K562 (cell line): ENCODE measurements at regions not wholly inside any gene's neighbourhood (a gene's known extent, or its start where the extent isn't known, plus 50 kb on each side); places are given as distances from the start of the nearest gene placed in this dataset.

ENCODE experiments used
- ATAC-seq: fragments of 200-7000 bp; cut with Tn5 transposase; 3 replicates; pipeline ENCODE4 v1.9.1; 2020; ENCODE audit warnings: moderate library complexity
- BruUV-seq: library from RNA; stranded (reverse); fragments of 400-500 nt; replicated peaks from 2 replicates; lab custom pipeline; 2021; lab: Mats Ljungman, UMichigan
- CTCF ChIA-PET: fragments of 300-600 bp; formaldehyde crosslinking; extraction: SDS; loops from one replicate; lab custom pipeline; 2021; ENCODE audit warnings: low intra/inter-chr PET ratio; lab: Yijun Ruan, JAX
- POLR2A ChIA-PET: fragments of 300-600, 350-650 bp; sonication (Branson Sonifier 250); formaldehyde crosslinking; extraction: SDS; loops from one replicate; lab custom pipeline; 2021; ENCODE audit warnings: antibody characterized with exemption, inconsistent platforms; lab: Yijun Ruan, JAX
- DNase-seq, 4 experiments: peaks; one replicate each; pipeline versions ENCODE4 v3.0.0 to v3.0.0-alpha.2; 2011 to 2018; ENCODE audit warnings: low spot score in 3 of 4, mixed read lengths in 3 of 4; ENCODE audit errors: extremely low read depth in 1 of 4
- FAIRE-seq: peaks from 2 replicates; lab custom pipeline; 2011; peaks lifted over from hg19 to GRCh38; lab: Jason Lieb, UNC
- H2AFZ ChIP-seq: 2 replicates; pipeline ENCODE4 v1.6.0; 2011; ENCODE audit warnings: low read depth, low read length, control low read depth, inconsistent platforms
- H3K27ac ChIP-seq: fragments of 200-600 bp; 3 replicates; pipeline ENCODE4 v1.8.0; 2011; ENCODE audit warnings: low read depth, mild to moderate bottlenecking, control low read depth, inconsistent platforms, low read length, moderate library complexity, mixed read lengths; ENCODE audit errors: extremely low read depth
- H3K27me3 ChIP-seq, 2 experiments: fragments of 300-600 bp in 1 of 2; 2 replicates in 1 of 2; 3 replicates in 1 of 2; pipeline versions ENCODE4 v1.6.0 to v1.8.0; 2011; ENCODE audit warnings: inconsistent platforms in 2 of 2, low read length in 2 of 2, mild to moderate bottlenecking in 1 of 2, mixed read lengths in 1 of 2, moderate library complexity in 1 of 2; ENCODE audit not compliant: control insufficient read depth in 2 of 2, insufficient read depth in 2 of 2
- H3K36me3 ChIP-seq: fragments of 300-600 bp; 3 replicates; pipeline ENCODE4 v1.8.0; 2011; ENCODE audit warnings: mild to moderate bottlenecking, low read length, inconsistent platforms; ENCODE audit not compliant: control insufficient read depth, insufficient read depth
- H3K4me1 ChIP-seq, 2 experiments: fragments of 200-600 bp in 1 of 2; replicated peaks in 1 of 2; 2 replicates in 1 of 2; 3 replicates in 1 of 2; pipeline versions ENCODE4 v1.5.1 to v1.8.0; 2011; ENCODE audit warnings: inconsistent platforms in 2 of 2, low read length in 2 of 2, mild to moderate bottlenecking in 1 of 2, mixed read lengths in 1 of 2, moderate library complexity in 1 of 2; ENCODE audit not compliant: control insufficient read depth in 2 of 2, insufficient read depth in 2 of 2
- H3K4me2 ChIP-seq: 2 replicates; pipeline ENCODE4 v1.6.1; 2011; ENCODE audit warnings: low read length, control low read depth, inconsistent platforms, mixed read lengths; ENCODE audit not compliant: insufficient read depth
- H3K4me3 ChIP-seq: fragments of 200-600 bp; sonication (generic), shearing (Covaris generic); 2 replicates; pipeline ENCODE4 v1.5.1; 2016; ENCODE audit warnings: control low read depth, inconsistent platforms
- H3K79me2 ChIP-seq: fragments of 200-600 bp; 3 replicates; pipeline ENCODE4 v1.8.0; 2011; ENCODE audit warnings: low read length, inconsistent platforms; ENCODE audit not compliant: control insufficient read depth, insufficient read depth
- H3K9ac ChIP-seq, 2 experiments: 2 replicates each; pipeline versions ENCODE4 v1.6.0 to v1.6.1; 2011; ENCODE audit warnings: low read depth in 2 of 2, low read length in 2 of 2, control low read depth in 1 of 2, inconsistent platforms in 1 of 2, mild to moderate bottlenecking in 1 of 2, mixed read lengths in 1 of 2; ENCODE audit not compliant: insufficient read depth in 1 of 2
- H3K9me1 ChIP-seq: one replicate; pipeline ENCODE4 v1.6.0; 2011; ENCODE audit warnings: inconsistent platforms, mild to moderate bottlenecking, low read length, moderate library complexity; ENCODE audit not compliant: control insufficient read depth, insufficient read depth
- H3K9me3 ChIP-seq: replicated peaks from 2 replicates; pipeline ENCODE4 v1.5.1; 2011; ENCODE audit warnings: low read depth, low read length, inconsistent platforms; ENCODE audit not compliant: control insufficient read depth, insufficient read depth
- H4K20me1 ChIP-seq: replicated peaks from 2 replicates; pipeline ENCODE4 v1.6.1; 2011; ENCODE audit warnings: low read length, inconsistent platforms, mixed read lengths; ENCODE audit not compliant: control insufficient read depth, insufficient read depth
- E4F1 ChIP-seq: fragments of 250-450 bp; sonication (Bioruptor Pico); IDR thresholded peaks from 2 replicates; pipeline ENCODE4 v1.5.0; 2021; ENCODE audit warnings: mild to moderate bottlenecking, borderline replicate concordance
- ESRRB ChIP-seq: fragments of 250-450 bp; sonication (Bioruptor Pico); IDR thresholded peaks from 2 replicates; pipeline ENCODE4 v1.5.0; 2020; ENCODE audit warnings: mild to moderate bottlenecking, moderate library complexity, borderline replicate concordance
- EZH2 ChIP-seq: IDR thresholded peaks from 2 replicates; pipeline ENCODE4 v1.6.1; 2012; ENCODE audit warnings: low read depth, mild to moderate bottlenecking, inconsistent platforms, low read length, borderline replicate concordance
- MAFF ChIP-seq: IDR thresholded peaks from 2 replicates; pipeline ENCODE4 v1.6.1; 2012; ENCODE audit warnings: low read length, improper control_type of control experiment
- SAP30 ChIP-seq: fragments of 200-600 bp; sonication (generic); IDR thresholded peaks from 2 replicates; pipeline ENCODE4 v1.6.1; 2012; ENCODE audit warnings: borderline replicate concordance, low read depth, mild to moderate bottlenecking, moderate library complexity, low read length, control low read depth, inconsistent platforms; ENCODE audit not compliant: insufficient read depth, poor library complexity, severe bottlenecking
- SMARCB1 ChIP-seq: IDR thresholded peaks from 2 replicates; pipeline ENCODE4 v1.6.1; 2011; ENCODE audit warnings: improper control_type of control experiment, low read depth; ENCODE audit not compliant: insufficient read length
- ZNF165 ChIP-seq: fragments of 250-450 bp; sonication (Bioruptor Pico); IDR thresholded peaks from 2 replicates; pipeline ENCODE4 v1.4.0; 2020; ENCODE audit warnings: borderline replicate concordance
- ZNF561 ChIP-seq: fragments of 450-650 bp; formaldehyde crosslinking; conservative IDR thresholded peaks from 2 replicates; pipeline ENCODE4 v1.4.0; 2020; ENCODE audit warnings: mild to moderate bottlenecking, moderate library complexity
- WGBS: fragments of 100-300 bp; shearing (Covaris generic); methylation state at CpG from one replicate; pipeline ENCODE4 v1.1.6; 2016; ENCODE audit warnings: low coverage, mixed read lengths; ENCODE audit not compliant: insufficient coverage; ENCODE audit errors: missing lambda C conversion rate; 5-methylcytosine and 5-hydroxymethylcytosine counted together
- in situ Hi-C: fragments of 300-500 bp; cut with MboI; formaldehyde crosslinking; loops from 4 replicates; pipeline ENCODE4 v1.15.0; 2018; ENCODE audit warnings: inconsistent platforms, mixed read lengths
- intact Hi-C: fragments of 100-400 bp; cut with micrococcal nuclease; formaldehyde crosslinking; loops from 2 replicates; pipeline ENCODE4 v1.14.2; 2022

- TF ChIP-seq E4F1, result no peak
- TF ChIP-seq EZH2, result no peak
- no peak for TF ChIP-seq SAP30
- TF ChIP-seq ZNF561 (CRISPR knock-in tag), result no peak
- TF ChIP-seq ZNF165 (CRISPR knock-in tag), result no peak
Observed at GRCh38 chr4:66355328-66355727, 685.0 kb upstream of the EPHA5 start (continued).

GRCh38 chr4:66351761-66352160 lies 681.5 kb upstream of the EPHA5 start:
- CTCF ChIA-PET, result no interaction called here
- Histone ChIP-seq H3K27me3 (no peaks in the 10 kb centered on the region), H3K4me3 (no peak overlapping the region), H3K4me2 (no peak overlapping the region), H3K9me3 (no peaks in the 10 kb centered on the region; the same call in 1 of the 2 replicates), H3K79me2 (no peaks in the 10 kb centered on the region), H3K27ac (no peak overlapping the region), H3K9me1 (no peaks in the 10 kb centered on the region), H3K9ac (no peak overlapping the region), H3K36me3 (no peaks in the 10 kb centered on the region), H3K4me1 (no peaks in the 10 kb centered on the region), H4K20me1 (no peaks in the 10 kb centered on the region), H2AFZ (no peak overlapping the region)
- FAIRE-seq (no peak), DNase-seq (no peak), ATAC-seq (no peak)
- in situ Hi-C loops, result no loop called here
- TF ChIP-seq SMARCB1 (no peak), MAFF (no peak), ESRRB (no peak)
- BruUV-seq, result no TSS peak
- WGBS, result 0% methylated on average over 2 of the region's 2 CpGs
- POLR2A ChIA-PET, result no interaction called here
- intact Hi-C loops, result no loop called here
